Endometrium (tissue), 2 donors: ENCODE measurements at regions not wholly inside any gene's neighbourhood (a gene's known extent, or its start where the extent isn't known, plus 50 kb on each side); places are given as distances from the start of the nearest gene placed in this dataset.

Experiments
- FAIRE-seq: peaks from 2 replicates; lab custom pipeline; 2012; peaks lifted over from hg19 to GRCh38; lab: Jason Lieb, UNC
- donor health status: control.
- donor health status: control.

DNA sequence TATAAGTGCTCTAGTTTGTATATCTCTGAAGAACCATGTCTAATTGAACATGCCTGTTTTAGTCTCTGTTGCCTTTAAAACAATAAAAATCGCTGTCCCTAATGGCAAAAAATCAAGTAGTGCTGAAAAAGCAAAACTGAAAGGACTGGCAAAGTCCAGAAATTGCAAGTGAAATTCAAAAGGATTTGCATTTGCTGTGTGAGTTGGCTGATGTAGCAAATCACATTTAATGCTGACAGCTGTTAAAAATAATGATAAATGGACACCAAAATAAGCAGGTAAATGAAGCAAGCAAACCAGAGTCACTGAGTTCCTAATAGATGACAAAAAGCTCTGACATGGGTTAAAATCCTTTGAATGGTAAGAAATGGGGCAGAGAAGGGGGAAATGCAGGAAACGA is 874.1 kb downstream of the GRM8 start:
- no peak for FAIRE-seq

DNA sequence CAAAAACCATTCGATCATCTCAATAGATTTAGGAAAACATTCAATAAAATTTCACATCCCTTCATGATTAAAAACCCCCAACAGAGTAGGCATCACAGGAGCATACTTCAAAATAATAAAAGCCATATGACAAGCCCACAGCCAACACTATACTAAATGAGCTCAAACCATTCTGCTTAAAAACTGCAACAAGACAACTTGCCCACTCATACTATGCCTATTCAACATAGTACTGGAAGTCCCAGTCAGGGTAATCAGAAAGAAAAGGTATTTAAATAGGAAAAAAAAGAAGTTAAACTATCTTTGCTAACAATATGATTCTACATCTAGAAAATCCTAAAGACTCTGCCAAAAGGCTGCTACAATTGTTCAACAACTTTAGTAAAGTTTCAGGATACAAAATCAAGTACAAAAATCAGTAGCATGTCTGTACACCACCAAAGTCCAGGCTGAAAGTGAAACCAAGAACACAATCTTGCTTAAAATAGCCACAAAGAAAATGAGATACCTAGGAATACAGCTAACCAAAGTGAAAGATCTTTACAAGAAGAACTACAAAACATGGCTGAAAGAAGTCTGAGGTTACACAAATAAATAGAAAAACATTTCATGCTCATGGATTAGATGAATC is 882.6 kb downstream of the GRM8 start:
- no peak for FAIRE-seq

DNA sequence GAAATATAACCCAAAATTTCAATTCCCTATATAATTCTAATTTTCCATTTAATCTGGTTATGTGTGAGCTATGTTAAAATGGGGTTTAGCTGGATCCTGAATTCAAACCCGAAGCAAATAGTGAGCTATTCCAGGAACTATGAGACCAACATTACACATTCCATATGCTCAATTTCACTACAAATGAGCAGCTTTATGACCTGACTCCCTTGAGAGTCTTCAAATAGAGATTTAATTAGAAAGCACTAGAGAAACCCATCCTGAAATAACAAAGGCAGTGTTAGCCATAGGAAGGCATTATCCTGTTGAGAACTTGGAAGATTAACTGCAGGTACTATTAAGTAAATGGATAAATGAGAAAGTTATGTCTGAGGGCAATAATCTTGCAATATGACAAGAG is 890.0 kb downstream of the GRM8 start:
- FAIRE-seq, result no peak

DNA sequence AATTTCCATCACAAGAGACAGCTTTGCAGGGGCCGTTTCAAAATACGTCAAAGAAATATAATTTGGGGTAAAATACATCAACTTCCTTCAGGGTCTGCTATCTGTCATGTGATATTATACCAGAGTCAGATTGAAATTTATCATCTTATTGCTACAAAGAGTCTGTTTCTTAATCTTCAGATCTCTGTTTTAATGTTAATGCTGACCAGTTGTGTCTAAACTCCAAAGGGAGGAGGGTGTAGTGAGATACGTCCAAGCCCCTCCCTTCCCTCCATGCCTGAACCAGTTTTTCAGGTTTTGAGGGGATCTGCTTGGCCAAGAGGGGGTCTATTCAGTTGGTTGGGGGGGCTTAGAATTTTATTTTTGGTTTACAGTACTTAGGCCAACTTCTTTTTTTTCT is 891.6 kb downstream of the GRM8 start:
- FAIRE-seq, result no peak

DNA sequence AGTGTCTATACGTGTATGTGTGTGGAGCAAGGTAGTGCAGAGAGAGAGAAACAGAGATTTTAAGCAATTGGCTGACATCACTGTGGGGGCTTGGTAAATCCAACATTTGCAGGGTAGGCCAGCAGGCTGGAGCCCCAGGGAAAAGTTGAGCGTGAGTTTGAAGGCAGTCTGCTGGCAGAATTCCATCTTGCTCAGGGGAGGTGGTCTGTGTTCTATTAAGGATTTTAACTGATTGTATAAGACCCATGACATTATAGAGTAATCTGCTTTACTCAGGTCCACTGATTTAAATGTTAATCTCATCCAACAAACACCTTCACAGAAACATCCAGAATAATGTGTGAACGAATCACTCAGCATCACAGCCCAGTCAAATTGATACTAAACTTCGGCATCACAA is 912.9 kb downstream of the GRM8 start:
- no peak for FAIRE-seq

DNA sequence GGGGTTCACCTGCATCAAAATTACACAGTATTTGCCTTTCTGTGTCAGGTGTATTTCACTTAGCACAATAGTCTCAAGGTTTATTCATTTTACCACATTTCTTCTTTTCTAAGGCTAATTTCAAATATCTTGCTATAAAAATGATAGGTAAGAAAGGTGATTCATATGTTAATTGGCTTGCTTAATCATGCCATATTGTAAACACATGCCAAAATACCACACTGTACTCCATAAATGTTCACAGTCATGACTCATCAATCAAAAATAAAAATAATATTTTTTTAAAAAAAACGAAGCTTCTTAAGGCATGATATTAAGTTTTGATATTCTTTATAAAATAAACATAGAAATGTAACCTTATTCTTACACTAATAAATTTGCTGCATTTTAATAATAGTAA is 947.1 kb downstream of the GRM8 start:
- FAIRE-seq, result no peak

DNA sequence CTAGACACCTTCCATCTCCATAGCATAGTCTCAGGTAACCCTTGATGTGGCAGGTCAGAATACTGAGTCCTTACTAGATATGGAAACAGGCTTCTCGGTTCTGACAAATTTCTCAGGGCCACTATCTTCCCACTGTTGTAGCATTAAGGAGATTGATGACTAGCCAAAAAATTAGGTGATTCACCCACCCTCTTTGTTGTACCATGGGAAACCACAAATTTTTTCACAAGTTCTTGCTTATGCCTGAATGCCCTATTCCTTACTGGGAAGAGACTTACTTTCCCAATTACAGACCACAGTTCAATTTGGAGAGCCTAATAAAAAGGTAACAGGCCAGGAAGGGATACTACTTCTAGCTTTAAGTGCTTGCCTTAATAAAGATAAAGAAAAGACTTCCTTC is 948.8 kb downstream of the GRM8 start:
- no peak for FAIRE-seq

DNA sequence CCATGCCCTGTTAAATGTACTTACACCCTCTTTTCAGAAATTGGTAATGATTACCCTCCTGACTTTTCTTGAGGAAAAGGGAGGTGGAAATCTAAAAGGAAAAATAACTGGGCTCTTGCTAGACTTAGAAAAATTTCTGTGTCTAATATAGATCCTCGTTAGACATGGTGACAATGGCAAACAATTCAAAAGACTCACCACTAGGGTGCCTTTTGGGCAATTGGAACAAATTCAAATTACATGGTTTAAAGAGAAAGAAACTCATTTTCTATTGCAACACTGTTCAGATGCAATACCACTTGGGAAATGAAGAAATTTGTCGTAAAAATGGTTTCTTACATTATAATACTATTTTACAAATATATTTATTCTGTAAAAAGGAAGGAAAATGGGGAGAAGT is 950.1 kb downstream of the GRM8 start:
- no peak for FAIRE-seq

DNA sequence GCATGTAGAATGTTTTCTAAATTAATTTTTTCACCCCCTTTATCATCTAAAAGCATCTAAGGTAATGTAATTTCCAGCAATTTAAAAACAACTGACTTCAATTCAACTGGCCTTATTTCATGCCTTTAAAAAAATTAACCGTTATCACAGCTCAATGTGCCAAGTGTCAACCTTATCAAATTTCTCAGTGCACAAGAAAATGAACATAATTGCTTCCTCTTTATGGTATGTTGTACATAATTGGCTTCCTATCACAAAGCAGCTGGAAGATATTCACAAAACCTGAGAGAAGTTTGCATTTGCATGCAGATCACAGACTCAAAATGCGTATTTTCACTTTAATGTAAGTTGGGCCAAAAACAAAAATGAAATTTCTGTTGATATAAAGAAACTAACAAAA is 966.4 kb downstream of the GRM8 start:
- FAIRE-seq, result no peak

DNA sequence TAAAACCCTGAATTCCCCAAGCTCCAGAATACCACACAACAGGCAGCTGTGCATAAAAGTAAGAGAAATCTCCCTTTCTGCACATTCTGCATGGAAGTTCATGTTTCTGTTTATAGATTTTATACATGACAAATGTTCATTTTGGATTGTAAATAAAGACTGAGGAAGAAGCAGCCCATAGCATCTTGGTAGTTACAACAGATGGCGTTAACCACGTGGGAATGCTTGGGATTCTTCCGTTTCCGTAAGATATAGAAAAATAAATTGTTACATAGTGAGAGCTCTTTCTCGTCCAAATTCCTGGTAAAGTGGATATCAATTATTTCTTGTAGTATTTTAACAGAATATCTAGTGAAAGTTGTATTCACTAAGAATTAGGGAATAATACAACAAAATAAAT is 1016.5 kb downstream of the GRM8 start:
- FAIRE-seq, result no peak

DNA sequence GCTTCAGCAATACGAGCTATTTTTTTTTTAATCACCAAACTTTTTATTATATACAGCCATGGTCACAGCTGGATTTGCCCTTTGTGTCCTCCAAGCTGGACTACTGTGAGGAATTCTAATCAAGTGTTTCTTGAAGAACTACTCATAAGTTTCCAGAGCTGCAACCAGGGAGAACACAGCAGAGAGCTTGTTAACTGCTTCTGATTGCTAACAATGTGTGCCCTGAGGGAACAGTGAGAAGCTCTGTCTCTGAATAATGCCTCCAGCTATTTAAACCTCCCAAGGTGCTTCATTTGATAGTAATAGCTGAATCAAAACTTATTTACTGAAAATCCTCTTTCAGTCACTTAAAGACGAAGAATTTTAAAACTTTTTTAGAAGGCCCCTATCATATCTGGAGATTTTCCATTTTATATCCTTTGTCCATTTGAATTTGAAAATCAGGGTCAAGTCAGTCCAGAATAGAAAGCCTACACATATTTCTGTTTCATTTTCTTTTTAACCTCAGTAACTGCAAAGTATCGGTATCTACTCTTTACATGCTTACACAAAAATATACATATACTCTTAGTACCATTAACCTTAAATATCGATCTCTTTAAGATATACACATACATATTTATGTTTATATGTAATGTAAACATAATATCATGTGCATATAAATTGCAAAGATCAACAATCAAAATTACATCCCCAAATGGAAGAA is 1024.2 kb downstream of the GRM8 start:
- FAIRE-seq, result no peak

DNA sequence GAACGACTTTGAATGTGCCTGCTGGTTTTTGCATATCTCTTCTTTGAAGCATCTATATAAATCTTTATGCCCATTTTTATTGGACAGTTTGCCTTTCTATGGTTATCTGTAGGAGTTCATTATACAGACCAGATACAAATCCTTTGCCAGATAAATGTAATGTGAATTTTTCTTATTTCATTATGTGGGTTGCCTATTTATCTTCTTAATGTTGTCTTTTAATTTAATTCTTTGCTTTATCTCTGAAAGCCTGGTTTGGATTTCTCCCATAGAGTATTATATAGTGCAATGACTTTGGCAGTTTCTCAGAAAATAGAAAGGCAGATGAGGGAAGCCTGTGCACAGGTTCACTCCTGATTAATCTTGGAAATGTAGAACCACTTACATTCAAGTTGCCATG is 1025.1 kb downstream of the GRM8 start:
- FAIRE-seq, result no peak

DNA sequence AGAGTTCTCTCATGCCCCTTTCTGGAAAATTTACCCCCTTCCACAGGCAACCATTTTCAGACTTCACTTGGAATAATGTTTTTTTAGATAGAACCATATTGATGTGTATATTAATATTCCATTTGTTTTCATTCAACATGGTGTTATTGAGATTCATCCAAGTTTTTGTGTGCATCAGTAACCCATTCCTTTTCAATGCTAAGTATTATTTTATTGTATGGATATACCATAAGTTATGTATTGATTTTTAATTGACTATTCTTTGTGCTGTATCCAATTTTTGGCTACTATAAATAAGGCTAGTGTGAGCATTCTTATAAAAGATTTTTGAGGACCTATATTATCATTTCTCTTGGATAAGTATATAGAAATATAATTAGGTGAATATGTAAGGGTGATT is 1025.7 kb downstream of the GRM8 start:
- FAIRE-seq, result no peak

DNA sequence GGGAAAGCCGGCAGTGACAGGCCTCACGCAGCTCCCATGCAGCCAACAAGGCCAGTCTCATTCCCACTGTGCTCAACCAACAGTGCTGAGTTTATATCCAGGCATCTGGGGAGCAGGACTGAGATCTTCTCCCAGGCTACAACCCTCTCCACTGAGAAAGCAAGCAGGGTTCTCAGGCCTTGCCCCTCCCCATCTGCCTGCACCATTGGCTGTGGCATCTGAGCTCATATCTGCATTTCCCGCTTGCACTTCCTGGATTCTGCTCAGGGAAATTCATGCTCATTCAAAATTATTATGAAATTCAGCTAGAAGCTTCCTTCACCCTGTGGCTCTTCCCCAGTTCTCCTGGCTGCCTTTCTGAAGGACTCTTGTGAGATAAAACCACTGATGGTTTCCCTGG is 1029.0 kb downstream of the GRM8 start:
- no peak for FAIRE-seq

DNA sequence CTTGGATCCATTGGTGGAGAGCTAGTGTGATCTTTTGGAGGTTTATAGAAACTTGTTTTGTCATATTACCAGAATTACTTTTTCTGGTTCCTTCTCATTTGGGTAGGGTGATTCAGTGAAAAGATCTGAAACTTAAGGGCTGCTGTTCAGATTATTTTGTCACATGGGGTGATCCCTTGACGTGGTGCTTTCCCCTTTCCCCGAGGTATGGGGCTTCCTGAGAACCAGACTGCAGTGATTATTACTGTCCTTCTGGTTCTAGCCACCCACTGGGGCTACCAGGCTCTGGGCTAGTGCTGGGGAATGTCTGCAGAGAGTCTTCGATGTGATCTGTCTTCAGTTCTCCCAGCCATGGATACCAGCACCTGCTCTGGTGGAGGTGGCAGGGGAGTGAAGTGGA is 1030.0 kb downstream of the GRM8 start:
- no peak for FAIRE-seq

DNA sequence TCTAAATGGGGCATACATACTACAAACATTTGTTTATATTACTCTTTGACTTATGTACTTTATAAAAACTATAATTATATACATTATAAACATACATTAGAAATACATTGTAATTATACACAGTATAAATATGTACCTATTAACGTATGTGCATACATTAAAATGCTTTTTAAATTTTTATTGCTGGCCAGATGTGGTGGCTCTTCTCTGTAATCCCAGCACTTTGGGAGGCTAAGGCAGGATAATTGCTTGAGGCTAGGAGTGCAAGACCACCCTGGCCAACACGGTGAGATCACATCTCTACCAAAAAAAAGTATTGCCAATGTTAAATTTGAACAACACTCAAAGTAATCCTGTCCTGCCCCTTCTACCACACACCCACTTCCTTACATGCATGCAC is 1037.0 kb downstream of the GRM8 start:
- FAIRE-seq, result no peak

DNA sequence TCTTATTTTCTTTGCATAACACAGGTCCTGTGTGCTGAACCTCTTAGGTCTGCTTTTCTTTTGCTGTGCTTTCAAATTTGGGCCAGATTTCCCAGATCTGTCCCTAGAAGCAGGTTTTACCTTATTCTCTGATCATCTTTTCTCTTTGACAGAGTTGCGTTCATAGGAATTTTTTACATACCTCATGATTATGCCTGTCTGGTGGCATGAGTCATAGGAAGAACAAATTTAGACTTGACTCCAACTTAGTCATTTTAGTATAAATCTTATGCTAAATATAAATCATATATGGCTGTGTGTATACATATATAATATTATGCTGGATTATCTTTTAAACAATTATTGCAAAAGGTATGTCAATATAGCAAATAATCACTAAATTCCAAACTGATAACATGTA is 1038.9 kb downstream of the GRM8 start:
- FAIRE-seq, result no peak

DNA sequence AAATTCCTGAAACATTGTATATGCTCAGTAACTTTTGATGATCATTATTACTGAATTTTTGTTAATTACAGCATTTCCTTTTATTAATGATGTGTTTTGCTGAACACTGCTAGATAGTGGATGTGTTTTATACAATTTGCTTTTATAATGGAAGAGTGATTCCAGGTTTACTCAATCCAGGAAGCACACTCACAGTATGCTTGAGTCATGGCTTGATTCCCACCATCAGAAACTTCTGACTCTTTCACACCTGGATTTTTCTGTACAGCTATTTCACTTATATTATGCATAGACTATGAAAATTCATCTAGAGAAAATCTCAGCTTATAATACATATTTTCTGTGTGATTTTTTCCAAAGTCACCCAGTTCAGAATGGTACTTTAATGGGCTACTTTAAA is 1040.9 kb downstream of the GRM8 start:
- no peak for FAIRE-seq

DNA sequence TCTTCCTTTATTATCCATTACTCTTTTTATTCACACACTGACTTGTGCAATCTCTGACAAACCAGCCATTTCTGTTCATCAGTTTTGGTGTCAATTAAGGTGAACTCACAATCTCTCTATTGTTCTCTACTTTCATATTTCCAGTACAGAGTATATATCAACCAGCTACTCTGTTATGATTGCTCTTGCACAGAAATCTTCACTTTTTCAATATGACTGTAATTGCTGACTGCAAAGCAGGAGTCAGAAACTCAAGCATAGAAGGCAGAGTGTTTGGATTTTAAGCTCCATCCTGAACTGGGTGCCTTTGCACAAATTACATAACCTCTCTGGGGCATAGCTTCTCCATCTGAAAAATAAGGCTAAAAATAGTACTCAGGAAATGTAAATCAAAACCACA is 1042.0 kb downstream of the GRM8 start:
- FAIRE-seq, result no peak

DNA sequence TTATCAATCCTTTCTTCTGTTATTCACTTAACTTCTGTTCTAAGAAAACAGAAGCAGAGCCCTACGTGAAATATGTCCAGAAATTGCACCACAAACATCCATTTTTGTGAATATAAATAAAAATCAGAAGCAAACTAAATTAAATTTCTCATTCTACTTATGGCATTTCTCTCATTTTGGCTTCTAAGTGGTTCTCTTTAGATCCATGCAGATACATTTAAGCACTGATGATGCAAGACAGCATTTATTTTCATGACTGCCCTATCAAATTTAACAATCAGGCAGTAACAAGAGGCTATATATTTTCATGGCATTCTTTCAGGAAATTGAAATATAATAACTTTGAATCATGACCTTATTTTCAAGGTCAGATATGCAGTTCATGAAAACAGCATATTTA is 1049.6 kb downstream of the GRM8 start:
- FAIRE-seq, result no peak

DNA sequence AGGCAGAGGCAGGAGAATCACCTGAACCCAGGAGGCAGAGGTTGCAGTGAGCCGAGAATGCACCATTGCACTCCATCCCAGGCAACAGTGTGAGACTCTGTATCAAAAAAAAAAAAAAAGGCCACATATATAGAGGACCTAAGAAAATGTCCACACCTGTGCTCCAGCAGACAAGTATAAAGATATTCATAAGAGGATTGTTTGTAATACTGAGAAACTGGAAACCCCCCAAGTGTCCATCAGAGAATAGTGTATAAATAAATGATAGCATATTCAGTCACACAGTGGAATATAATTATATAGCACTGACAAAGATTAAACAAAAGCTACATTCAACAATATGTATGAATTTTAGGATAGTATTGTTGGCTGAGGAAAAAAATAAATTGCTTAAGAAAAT is 1050.6 kb downstream of the GRM8 start:
- no peak for FAIRE-seq

DNA sequence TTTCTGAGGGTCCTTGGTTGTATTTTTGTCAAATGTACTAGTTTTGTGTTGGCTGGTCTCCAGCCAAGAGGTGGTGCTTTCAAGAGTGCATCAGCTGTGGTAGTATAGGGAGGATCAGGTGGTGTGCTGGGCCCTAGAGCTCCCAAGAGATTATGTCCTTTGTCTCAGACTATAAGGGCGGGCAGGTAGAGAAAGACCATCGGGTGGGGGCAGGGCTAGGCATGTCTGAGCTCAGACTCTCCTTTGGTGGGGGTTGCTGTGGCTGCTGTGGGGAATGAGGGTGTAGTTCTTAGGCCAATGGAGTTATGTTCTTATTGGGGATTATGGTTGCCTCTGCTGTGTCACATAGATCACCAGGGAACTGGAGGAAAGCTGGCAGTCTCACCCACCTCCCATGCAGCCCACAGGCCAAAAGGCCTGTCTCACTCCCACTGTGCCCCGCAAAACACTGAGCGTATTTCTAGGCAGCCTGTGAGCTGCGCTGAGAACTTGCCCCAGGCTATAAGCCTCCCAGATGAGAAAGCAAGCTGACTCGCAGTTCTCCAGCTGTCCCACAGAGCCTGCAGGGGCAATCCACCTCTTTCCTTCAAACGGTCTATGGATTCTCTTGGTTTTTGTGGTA is 1066.7 kb downstream of the GRM8 start:
- FAIRE-seq, result no peak

DNA sequence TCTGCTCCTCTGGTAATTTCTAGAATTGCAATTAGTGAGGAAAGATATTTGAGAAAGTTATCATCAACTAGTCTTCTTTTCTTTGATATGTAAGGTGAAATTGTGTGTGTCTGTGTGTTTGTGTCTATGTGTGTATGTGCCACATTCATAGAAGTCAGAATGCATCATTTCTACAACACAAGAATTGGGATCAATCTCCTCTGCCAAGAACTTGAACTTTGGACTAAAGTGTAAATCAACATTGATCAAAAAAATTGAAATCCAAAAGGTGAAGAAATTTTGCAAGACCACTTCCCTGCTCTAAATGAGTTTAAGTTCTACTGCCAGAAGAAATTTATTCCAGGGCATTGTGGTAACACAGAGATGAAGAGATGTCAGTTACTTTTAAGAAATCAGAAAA is 1072.8 kb downstream of the GRM8 start:
- FAIRE-seq, result no peak

DNA sequence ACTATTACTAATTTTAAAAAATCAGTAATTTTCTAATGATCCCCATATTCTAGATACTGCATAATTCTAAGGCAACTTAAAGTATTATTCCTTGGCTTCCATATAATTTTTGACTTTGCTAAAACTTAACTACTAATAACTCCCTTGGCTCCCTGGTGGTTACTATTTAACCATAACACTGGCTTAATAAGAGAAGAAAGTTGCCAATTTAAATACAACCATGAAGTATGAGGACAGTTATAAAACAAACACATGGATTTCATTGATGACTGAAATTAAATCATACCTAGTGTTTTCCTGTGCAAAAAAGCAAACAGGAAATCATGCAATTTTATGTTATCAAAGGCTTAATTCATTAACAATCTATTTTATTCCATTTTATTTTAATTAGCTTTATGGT is 1073.9 kb downstream of the GRM8 start:
- no peak for FAIRE-seq
